ENCODE measurements at regions not wholly inside any gene's neighbourhood (a gene's known extent, or its start where the extent isn't known, plus 50 kb on each side); places are given as distances from the start of the nearest gene placed in this dataset.

DNA sequence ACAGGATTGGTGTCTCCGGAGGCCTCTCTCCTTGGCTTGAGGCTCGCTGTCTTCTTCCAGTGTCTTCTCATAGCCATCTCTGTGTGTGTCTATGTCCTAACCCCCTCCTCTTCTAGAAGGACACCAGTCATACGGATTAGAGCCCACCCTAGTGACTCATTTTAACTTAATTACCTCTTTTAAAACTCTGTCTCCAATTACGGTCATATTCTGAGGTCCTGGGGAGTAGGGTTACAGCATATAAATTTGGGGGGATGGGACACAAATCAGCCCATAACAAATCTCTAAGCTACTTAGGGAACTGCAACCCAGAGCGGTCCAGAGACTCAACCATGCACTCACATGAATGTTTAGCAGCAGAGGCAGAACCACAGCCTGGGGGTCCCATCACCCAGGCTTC, 56.1 kb upstream of the SASH1 start:
- H3K27ac ChIP-seq (ENCODE audit: low read depth, low read length) = no peak overlapping the region
- TF ChIP-seq, protein P1, sequence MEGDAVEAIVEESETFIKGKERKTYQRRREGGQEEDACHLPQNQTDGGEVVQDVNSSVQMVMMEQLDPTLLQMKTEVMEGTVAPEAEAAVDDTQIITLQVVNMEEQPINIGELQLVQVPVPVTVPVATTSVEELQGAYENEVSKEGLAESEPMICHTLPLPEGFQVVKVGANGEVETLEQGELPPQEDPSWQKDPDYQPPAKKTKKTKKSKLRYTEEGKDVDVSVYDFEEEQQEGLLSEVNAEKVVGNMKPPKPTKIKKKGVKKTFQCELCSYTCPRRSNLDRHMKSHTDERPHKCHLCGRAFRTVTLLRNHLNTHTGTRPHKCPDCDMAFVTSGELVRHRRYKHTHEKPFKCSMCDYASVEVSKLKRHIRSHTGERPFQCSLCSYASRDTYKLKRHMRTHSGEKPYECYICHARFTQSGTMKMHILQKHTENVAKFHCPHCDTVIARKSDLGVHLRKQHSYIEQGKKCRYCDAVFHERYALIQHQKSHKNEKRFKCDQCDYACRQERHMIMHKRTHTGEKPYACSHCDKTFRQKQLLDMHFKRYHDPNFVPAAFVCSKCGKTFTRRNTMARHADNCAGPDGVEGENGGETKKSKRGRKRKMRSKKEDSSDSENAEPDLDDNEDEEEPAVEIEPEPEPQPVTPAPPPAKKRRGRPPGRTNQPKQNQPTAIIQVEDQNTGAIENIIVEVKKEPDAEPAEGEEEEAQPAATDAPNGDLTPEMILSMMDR (IDR thresholded peaks at IDR 0.05; ENCODE audit: extremely low read depth, low read depth, low read length) = no peak
- H3K36me3 ChIP-seq (ENCODE audit: insufficient read depth, low read length) = no peaks in the 10 kb centered on the region
- H3K9me3 ChIP-seq (ENCODE audit: low read depth, low read length) = no peaks in the 10 kb centered on the region
- no peak overlapping the region for H3K4me3 ChIP-seq (ENCODE audit: insufficient read depth, low read length)
- no peaks in the 10 kb centered on the region for H3K79me2 ChIP-seq (ENCODE audit: insufficient read depth, low read length)
- DNase-seq (ENCODE audit: insufficient read length, low spot score, missing footprints) = no peak
- no peak overlapping the region for H2AFZ ChIP-seq (ENCODE audit: low read length)
- H3K4me1 ChIP-seq (ENCODE audit: insufficient read depth, low read length) = peaks cover 6% of the 10 kb centered on the region
- no peak overlapping the region for H3K4me2 ChIP-seq (ENCODE audit: insufficient read depth, low read length)
- H3K27me3 ChIP-seq (ENCODE audit: insufficient read depth, low read length) = no peaks in the 10 kb centered on the region
- no peaks in the 10 kb centered on the region for H4K20me1 ChIP-seq (ENCODE audit: insufficient read depth, low read length)

DNA sequence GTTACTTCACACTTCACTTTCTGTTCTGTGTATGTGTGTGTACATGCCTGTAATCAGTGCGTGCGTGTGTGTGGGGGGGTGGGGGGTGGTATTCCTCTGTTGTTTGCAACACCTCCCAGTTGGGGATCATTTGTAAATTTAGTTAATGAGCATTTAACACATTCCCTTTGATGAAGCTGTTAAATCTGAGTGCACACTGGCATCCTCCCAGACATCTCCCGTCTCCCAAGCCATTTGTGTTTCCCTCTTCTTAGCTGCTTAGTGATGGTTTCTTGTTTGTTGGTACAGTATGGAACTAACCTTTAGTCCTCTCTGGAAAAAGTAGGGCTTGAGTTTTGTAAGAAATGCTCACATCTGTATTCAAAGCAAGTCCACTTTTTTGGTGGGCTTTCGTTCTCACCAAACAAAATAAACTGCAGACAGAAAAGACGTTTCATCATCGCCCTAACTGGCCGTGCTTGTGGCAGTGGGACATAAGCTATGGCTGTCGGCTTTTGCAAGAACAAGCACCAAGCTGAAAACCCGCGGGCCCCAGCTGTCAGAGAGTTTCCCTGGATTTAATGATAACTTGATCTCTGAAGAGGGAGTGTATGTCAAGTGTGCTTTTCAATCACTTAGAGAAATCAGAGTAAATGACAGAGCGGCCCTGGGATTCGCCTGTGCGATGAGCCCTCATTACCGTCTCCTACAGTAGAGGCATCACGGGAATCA, 54.9 kb upstream of the SASH1 start:
- Histone ChIP-seq H2AFZ (ENCODE audit: low read length) (no peak overlapping the region), H3K4me3 (ENCODE audit: insufficient read depth, low read length) (no peak overlapping the region), H4K20me1 (ENCODE audit: insufficient read depth, low read length) (no peaks in the 10 kb centered on the region), H3K79me2 (ENCODE audit: insufficient read depth, low read length) (no peaks in the 10 kb centered on the region), H3K4me1 (ENCODE audit: insufficient read depth, low read length) (peaks cover 16% of the 10 kb centered on the region), H3K36me3 (ENCODE audit: insufficient read depth, low read length) (no peaks in the 10 kb centered on the region), H3K27me3 (ENCODE audit: insufficient read depth, low read length) (no peaks in the 10 kb centered on the region), H3K4me2 (ENCODE audit: insufficient read depth, low read length) (no peak overlapping the region), H3K9me3 (ENCODE audit: low read depth, low read length) (no peaks in the 10 kb centered on the region), H3K27ac (ENCODE audit: low read depth, low read length) (no peak overlapping the region)
- TF ChIP-seq, protein P1 (IDR thresholded peaks at IDR 0.05; ENCODE audit: extremely low read depth, low read depth, low read length) = no peak
- no peak for DNase-seq (ENCODE audit: insufficient read length, low spot score, missing footprints)

DNA sequence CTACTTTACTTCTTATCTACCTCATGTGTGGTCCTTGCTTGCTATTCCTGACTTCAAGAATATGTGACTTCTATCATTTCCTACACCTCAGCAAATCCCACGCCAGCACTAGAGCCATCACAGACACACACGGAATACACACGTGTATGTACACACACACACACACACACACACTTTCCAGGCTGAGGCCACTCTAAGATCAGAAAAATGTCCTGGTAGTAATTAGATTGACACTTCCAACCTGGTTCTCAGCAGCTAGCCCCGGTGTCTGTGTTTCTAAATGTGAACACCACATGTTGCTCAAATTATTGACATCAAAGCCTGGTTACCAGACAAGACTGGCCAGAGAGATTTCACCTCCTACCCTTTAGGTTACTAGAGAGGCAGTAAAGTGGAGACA, 54.1 kb upstream of the SASH1 start:
- no peaks in the 10 kb centered on the region for H3K9me3 ChIP-seq (ENCODE audit: low read depth, low read length)
- H3K27ac ChIP-seq (ENCODE audit: low read depth, low read length) = no peak overlapping the region
- no peaks in the 10 kb centered on the region for H4K20me1 ChIP-seq (ENCODE audit: insufficient read depth, low read length)
- DNase-seq (ENCODE audit: insufficient read length, low spot score, missing footprints) = no peak
- no peak overlapping the region for H3K4me3 ChIP-seq (ENCODE audit: insufficient read depth, low read length)
- H3K36me3 ChIP-seq (ENCODE audit: insufficient read depth, low read length) = no peaks in the 10 kb centered on the region
- no peaks in the 10 kb centered on the region for H3K27me3 ChIP-seq (ENCODE audit: insufficient read depth, low read length)
- peaks cover 16% of the 10 kb centered on the region for H3K4me1 ChIP-seq (ENCODE audit: insufficient read depth, low read length)
- H3K4me2 ChIP-seq (ENCODE audit: insufficient read depth, low read length) = no peak overlapping the region
- no peak overlapping the region for H2AFZ ChIP-seq (ENCODE audit: low read length)
- H3K79me2 ChIP-seq (ENCODE audit: insufficient read depth, low read length) = no peaks in the 10 kb centered on the region
- TF ChIP-seq, protein P1 (IDR thresholded peaks at IDR 0.05; ENCODE audit: extremely low read depth, low read depth, low read length) = no peak

DNA sequence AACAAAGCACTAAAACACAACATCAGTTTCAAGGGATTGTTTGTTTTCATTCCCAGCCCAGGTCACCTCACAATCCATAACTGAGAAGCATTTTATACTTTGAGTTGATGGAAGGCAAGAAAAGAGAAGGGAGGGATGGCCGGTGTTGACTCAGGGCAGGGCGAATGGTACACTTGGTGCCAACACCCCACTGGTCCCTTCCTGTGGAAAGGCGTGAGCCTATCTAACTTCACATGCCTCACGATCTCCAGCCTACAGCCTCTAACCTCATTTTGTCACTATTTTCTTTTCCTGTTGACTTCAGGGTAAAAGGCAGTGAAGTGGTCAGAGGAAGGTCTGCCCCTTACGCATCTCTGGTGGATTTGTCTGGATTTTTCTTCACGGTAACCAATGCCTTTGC, 53.5 kb upstream of the SASH1 start:
- Histone ChIP-seq H3K27ac (ENCODE audit: low read depth, low read length) (no peak overlapping the region), H4K20me1 (ENCODE audit: insufficient read depth, low read length) (no peaks in the 10 kb centered on the region), H3K4me2 (ENCODE audit: insufficient read depth, low read length) (no peak overlapping the region), H2AFZ (ENCODE audit: low read length) (no peak overlapping the region), H3K36me3 (ENCODE audit: insufficient read depth, low read length) (no peaks in the 10 kb centered on the region), H3K4me1 (ENCODE audit: insufficient read depth, low read length) (peaks cover 16% of the 10 kb centered on the region), H3K9me3 (ENCODE audit: low read depth, low read length) (no peaks in the 10 kb centered on the region), H3K27me3 (ENCODE audit: insufficient read depth, low read length) (no peaks in the 10 kb centered on the region), H3K4me3 (ENCODE audit: insufficient read depth, low read length) (no peak overlapping the region), H3K79me2 (ENCODE audit: insufficient read depth, low read length) (no peaks in the 10 kb centered on the region)
- no peak for DNase-seq (ENCODE audit: insufficient read length, low spot score, missing footprints)
- TF ChIP-seq, protein P1 (IDR thresholded peaks at IDR 0.05; ENCODE audit: extremely low read depth, low read depth, low read length) = no peak

Measured in osteoblast (primary cell).